ENCODE measurements at regions not wholly inside any gene's neighbourhood (a gene's known extent, or its start where the extent isn't known, plus 50 kb on each side); places are given as distances from the start of the nearest gene placed in this dataset.
A peak's percentile ranks its signal among the peaks of the same experiment; 100 is the strongest.

- H3K4me3 ChIP-seq (ENCODE audit: low read depth, low read length) = no peak overlapping the region
- TF ChIP-seq, protein P1, sequence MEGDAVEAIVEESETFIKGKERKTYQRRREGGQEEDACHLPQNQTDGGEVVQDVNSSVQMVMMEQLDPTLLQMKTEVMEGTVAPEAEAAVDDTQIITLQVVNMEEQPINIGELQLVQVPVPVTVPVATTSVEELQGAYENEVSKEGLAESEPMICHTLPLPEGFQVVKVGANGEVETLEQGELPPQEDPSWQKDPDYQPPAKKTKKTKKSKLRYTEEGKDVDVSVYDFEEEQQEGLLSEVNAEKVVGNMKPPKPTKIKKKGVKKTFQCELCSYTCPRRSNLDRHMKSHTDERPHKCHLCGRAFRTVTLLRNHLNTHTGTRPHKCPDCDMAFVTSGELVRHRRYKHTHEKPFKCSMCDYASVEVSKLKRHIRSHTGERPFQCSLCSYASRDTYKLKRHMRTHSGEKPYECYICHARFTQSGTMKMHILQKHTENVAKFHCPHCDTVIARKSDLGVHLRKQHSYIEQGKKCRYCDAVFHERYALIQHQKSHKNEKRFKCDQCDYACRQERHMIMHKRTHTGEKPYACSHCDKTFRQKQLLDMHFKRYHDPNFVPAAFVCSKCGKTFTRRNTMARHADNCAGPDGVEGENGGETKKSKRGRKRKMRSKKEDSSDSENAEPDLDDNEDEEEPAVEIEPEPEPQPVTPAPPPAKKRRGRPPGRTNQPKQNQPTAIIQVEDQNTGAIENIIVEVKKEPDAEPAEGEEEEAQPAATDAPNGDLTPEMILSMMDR (IDR thresholded peaks at IDR 0.05; ENCODE audit: insufficient read depth, low read length, poor library complexity, severe bottlenecking) = no peak
- no peak for DNase-seq (ENCODE audit: low read depth)
- no peaks in the 10 kb centered on the region for H3K27me3 ChIP-seq (ENCODE audit: control insufficient read depth, insufficient read depth, low read length)
- no peaks in the 10 kb centered on the region for H3K36me3 ChIP-seq (ENCODE audit: control insufficient read depth, insufficient read depth, low read length)
Measured at GRCh38 chr5:106876298-106876622, 794.5 kb downstream of the EFNA5 start.

GRCh38 chr5:106875591-106876297 is 795.0 kb downstream of the EFNA5 start:
- TF ChIP-seq, protein P1 (IDR thresholded peaks at IDR 0.05; ENCODE audit: insufficient read depth, low read length, poor library complexity, severe bottlenecking) = no peak
- H3K36me3 ChIP-seq (ENCODE audit: control insufficient read depth, insufficient read depth, low read length) = no peaks in the 10 kb centered on the region
- H3K27me3 ChIP-seq (ENCODE audit: control insufficient read depth, insufficient read depth, low read length) = no peaks in the 10 kb centered on the region
- no peak for DNase-seq (ENCODE audit: low read depth)
- no peak overlapping the region for H3K4me3 ChIP-seq (ENCODE audit: low read depth, low read length)

- no peaks in the 10 kb centered on the region for H3K36me3 ChIP-seq (ENCODE audit: control insufficient read depth, insufficient read depth, low read length)
- no peak overlapping the region for H3K4me3 ChIP-seq (ENCODE audit: low read depth, low read length)
- TF ChIP-seq, protein P1 (IDR thresholded peaks at IDR 0.05; ENCODE audit: insufficient read depth, low read length, poor library complexity, severe bottlenecking) = no peak
- no peaks in the 10 kb centered on the region for H3K27me3 ChIP-seq (ENCODE audit: control insufficient read depth, insufficient read depth, low read length)
- no peak for DNase-seq (ENCODE audit: low read depth)
Measured at GRCh38 chr5:106874974-106875373, 795.8 kb downstream of the EFNA5 start.

DNA sequence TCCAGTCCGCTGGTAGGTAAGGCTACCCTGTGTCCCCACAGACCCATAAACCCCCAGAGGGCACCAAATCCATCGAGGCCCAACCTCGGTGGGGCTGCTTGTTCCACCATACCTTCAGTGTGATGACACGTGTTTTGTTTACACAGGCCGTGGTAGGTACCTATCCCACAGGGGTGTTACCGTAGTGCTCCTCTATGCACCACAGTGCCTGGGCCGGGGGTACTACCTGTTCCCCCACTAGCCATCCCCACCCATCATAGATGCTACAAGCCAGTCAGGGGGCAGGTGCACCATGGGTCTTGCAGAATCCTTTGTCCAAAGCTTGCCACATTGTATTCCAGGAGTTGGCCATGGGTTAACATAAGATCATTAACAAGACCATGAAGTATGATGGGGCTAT is 796.2 kb downstream of the EFNA5 start:
- Histone ChIP-seq H3K36me3 (ENCODE audit: control insufficient read depth, insufficient read depth, low read length) (no peaks in the 10 kb centered on the region), H3K4me3 (ENCODE audit: low read depth, low read length) (no peak overlapping the region), H3K27me3 (ENCODE audit: control insufficient read depth, insufficient read depth, low read length) (no peaks in the 10 kb centered on the region)
- no peak for DNase-seq (ENCODE audit: low read depth)
- TF ChIP-seq, protein P1 (IDR thresholded peaks at IDR 0.05; ENCODE audit: insufficient read depth, low read length, poor library complexity, severe bottlenecking) = no peak

DNA sequence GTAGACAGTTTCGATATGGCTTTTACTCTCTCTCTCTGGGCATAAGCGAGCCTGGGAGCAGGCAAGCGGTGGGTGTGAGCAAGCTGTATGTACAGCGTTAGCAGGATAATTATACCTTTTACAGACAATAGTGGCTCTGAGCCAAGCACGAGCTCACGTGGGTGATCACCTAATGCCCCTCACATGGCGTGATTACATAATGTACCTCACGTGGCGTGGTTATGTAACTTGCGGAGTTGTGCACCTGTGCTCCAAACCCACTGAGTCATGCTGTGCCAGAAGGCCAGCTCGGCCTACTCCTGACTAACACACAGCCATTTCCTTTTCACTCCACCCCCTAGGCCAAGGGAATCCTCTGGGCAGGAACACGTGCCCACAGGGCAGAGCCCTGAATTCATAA is 797.2 kb downstream of the EFNA5 start:
- TF ChIP-seq, protein P1 (IDR thresholded peaks at IDR 0.05; ENCODE audit: insufficient read depth, low read length, poor library complexity, severe bottlenecking) = no peak
- peak; percentile 29 for DNase-seq (ENCODE audit: low read depth)
- Histone ChIP-seq H3K27me3 (ENCODE audit: control insufficient read depth, insufficient read depth, low read length) (no peaks in the 10 kb centered on the region), H3K36me3 (ENCODE audit: control insufficient read depth, insufficient read depth, low read length) (no peaks in the 10 kb centered on the region), H3K4me3 (ENCODE audit: low read depth, low read length) (no peak overlapping the region)

- Histone ChIP-seq H3K36me3 (ENCODE audit: control insufficient read depth, insufficient read depth, low read length) (no peaks in the 10 kb centered on the region), H3K27me3 (ENCODE audit: control insufficient read depth, insufficient read depth, low read length) (no peaks in the 10 kb centered on the region), H3K4me3 (ENCODE audit: low read depth, low read length) (no peak overlapping the region)
- DNase-seq (ENCODE audit: low read depth) = no peak
- TF ChIP-seq, protein P1 (IDR thresholded peaks at IDR 0.05; ENCODE audit: insufficient read depth, low read length, poor library complexity, severe bottlenecking) = no peak
Measured at GRCh38 chr5:106865279-106865678, 805.5 kb downstream of the EFNA5 start.
